Nephron progenitor cell (in vitro differentiated cells): ENCODE measurements at regions not wholly inside any gene's neighbourhood (a gene's known extent, or its start where the extent isn't known, plus 50 kb on each side); places are given as distances from the start of the nearest gene placed in this dataset.
A peak's percentile ranks its signal among the peaks of the same experiment; 100 is the strongest.
"Not testable (repeated sequence)": the region's sequence is repeated elsewhere in the genome, so short reads cannot be mapped to it uniquely, and the experiment has no call there.

Experiments
- DNase-seq: peaks from one replicate; pipeline ENCODE4 v3.0.0; 2021
- H3K27ac Mint-ChIP-seq: 2 replicates; pipeline ENCODE4 v1.8.0; 2021; ENCODE audit warnings: mild to moderate bottlenecking, moderate library complexity, mixed read lengths
- H3K27me3 Mint-ChIP-seq: 2 replicates; pipeline ENCODE4 v1.8.0; 2021; ENCODE audit warnings: mild to moderate bottlenecking, low read depth, mixed read lengths; ENCODE audit not compliant: poor library complexity
- H3K36me3 Mint-ChIP-seq: 2 replicates; pipeline ENCODE4 v1.8.0; 2021; ENCODE audit warnings: low read depth, mixed read lengths
- H3K4me1 Mint-ChIP-seq: 2 replicates; pipeline ENCODE4 v1.8.0; 2021; ENCODE audit warnings: mixed read lengths
- H3K4me3 Mint-ChIP-seq: 2 replicates; pipeline ENCODE4 v1.8.0; 2021; ENCODE audit warnings: mild to moderate bottlenecking, moderate library complexity, mixed read lengths
- H3K9me3 Mint-ChIP-seq: 2 replicates; pipeline ENCODE4 v1.8.0; 2021; ENCODE audit warnings: mild to moderate bottlenecking, moderate library complexity, mixed read lengths
- TF ChIP-seq, protein P1 (sequence below): fragments of 200-600 bp; sonication (generic); IDR thresholded peaks from 2 replicates; pipeline ENCODE4 v1.5.0; 2021; ENCODE audit warnings: antibody characterized with exemption

DNA sequence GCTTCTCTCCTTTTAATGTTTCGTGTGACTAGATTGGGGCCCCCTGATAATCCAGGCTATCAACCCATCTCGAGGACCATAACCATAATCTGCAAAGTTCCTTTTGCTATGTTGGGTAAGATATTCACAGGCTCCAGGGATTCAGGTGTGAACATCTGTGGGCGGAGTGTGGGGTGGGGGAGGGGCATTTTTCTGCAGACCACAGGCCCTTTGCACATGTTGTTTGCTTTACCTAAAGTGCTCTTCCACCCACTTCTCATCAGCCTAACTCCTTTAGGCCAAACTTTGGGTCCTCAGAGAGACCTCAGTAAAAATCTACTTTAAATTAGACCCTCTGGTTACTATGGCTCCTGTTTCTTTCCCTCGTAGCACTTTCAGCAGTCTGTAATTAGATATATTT lies 284.4 kb downstream of the WDR11 start:
- DNase-seq: no peak
- no peak overlapping the region for H3K27ac Mint-ChIP-seq
- H3K4me1 Mint-ChIP-seq: peaks cover 34% of the 10 kb centered on the region
- peaks cover 21% of the 10 kb centered on the region for H3K27me3 Mint-ChIP-seq
- TF ChIP-seq, protein P1, sequence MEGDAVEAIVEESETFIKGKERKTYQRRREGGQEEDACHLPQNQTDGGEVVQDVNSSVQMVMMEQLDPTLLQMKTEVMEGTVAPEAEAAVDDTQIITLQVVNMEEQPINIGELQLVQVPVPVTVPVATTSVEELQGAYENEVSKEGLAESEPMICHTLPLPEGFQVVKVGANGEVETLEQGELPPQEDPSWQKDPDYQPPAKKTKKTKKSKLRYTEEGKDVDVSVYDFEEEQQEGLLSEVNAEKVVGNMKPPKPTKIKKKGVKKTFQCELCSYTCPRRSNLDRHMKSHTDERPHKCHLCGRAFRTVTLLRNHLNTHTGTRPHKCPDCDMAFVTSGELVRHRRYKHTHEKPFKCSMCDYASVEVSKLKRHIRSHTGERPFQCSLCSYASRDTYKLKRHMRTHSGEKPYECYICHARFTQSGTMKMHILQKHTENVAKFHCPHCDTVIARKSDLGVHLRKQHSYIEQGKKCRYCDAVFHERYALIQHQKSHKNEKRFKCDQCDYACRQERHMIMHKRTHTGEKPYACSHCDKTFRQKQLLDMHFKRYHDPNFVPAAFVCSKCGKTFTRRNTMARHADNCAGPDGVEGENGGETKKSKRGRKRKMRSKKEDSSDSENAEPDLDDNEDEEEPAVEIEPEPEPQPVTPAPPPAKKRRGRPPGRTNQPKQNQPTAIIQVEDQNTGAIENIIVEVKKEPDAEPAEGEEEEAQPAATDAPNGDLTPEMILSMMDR: no peak
- no peaks in the 10 kb centered on the region for H3K9me3 Mint-ChIP-seq
- no peak overlapping the region for H3K4me3 Mint-ChIP-seq
- H3K36me3 Mint-ChIP-seq: no peaks in the 10 kb centered on the region

DNA sequence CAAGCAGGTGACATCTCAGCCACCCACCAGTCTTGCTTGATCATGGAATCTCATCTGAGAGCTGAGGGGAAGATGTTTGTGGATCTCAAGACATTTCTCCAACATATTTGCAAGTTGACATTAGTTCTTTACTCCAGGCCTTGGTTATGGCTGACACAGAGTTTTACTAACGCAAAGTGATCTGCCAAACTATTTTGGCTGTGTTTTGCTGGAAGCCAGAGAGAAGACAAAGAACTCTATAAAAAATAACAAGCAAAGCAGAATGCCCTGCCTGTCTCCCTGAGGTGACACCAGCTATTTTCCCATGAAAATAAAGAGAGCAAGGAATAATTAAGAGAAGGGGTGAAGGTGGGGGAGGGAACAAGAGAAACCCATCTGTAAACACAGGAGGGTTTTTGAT lies 286.4 kb downstream of the WDR11 start:
- Mint-ChIP-seq H3K36me3 (no peaks in the 10 kb centered on the region), H3K4me3 (no peak overlapping the region), H3K4me1 (peaks cover 34% of the 10 kb centered on the region), H3K27me3 (peaks cover 14% of the 10 kb centered on the region), H3K9me3 (peaks cover 7% of the 10 kb centered on the region), H3K27ac (no peak overlapping the region)
- no peak for DNase-seq
- TF ChIP-seq, protein P1: no peak

DNA sequence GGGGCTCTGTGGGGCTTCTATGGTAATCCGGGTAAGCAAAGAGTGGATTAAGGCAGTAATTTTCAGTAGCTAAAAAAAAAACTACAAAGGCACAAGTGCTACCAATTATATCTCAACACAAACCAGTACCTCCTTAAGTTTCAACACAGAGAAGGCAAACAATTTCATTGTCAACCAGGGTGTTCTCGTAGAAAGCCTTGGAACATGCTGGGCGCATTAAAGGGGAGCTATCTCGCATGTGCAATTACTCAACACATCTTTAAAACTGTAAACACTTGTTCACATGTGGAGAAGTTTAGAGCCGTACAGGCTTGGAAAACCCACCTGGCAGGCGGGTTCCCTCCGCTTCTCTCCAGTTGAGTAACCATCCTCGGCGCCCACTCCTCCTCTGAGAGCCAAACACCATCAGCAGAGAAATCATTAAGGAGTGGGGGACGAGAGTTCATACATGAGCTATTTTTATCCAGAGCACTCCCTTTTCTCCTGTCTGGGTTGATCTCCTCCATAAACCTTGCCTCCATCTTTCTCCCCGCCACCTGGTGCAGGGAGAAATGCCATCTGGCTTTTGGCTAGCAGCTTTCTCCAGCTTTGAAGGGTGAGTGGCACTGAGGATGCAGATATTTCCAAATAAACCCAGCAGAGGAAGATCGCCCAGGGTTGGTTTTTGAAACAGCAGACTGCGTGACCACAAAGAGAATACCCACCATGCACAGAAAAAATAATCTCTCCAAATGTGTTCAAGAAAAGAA lies 287.1 kb downstream of the WDR11 start:
- peaks cover 4% of the 10 kb centered on the region for H3K36me3 Mint-ChIP-seq
- no peak overlapping the region for H3K4me3 Mint-ChIP-seq
- TF ChIP-seq, protein P1: no peak
- no peak overlapping the region for H3K27ac Mint-ChIP-seq
- peaks cover 13% of the 10 kb centered on the region for H3K9me3 Mint-ChIP-seq
- peaks cover 34% of the 10 kb centered on the region for H3K4me1 Mint-ChIP-seq
- peaks cover 17% of the 10 kb centered on the region for H3K27me3 Mint-ChIP-seq
- no peak for DNase-seq

DNA sequence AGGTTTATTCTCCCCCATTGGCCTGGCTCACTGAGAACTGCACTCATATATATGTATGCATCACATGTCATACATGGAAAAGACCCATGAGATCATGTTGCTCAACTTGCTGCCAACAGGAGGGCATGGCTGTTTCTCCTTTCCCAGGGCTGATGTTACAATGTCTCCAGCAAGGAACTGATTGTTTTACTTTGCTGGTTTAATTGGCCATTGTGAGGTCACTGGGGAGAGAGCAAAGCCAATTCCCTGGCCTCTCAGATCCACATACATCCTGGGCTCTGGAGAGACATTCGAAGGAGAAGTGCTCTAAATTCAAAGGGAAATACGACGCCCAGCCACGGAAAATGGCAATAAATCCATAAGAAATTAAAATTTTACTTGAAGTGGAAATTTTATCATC lies 287.8 kb downstream of the WDR11 start:
- H3K4me3 Mint-ChIP-seq: no peak overlapping the region
- H3K27ac Mint-ChIP-seq: no peak overlapping the region
- H3K9me3 Mint-ChIP-seq: peaks cover 18% of the 10 kb centered on the region
- H3K4me1 Mint-ChIP-seq: peaks cover 34% of the 10 kb centered on the region
- no peak for DNase-seq
- H3K27me3 Mint-ChIP-seq: peaks cover 13% of the 10 kb centered on the region
- TF ChIP-seq, protein P1: no peak
- peaks cover 4% of the 10 kb centered on the region for H3K36me3 Mint-ChIP-seq

DNA sequence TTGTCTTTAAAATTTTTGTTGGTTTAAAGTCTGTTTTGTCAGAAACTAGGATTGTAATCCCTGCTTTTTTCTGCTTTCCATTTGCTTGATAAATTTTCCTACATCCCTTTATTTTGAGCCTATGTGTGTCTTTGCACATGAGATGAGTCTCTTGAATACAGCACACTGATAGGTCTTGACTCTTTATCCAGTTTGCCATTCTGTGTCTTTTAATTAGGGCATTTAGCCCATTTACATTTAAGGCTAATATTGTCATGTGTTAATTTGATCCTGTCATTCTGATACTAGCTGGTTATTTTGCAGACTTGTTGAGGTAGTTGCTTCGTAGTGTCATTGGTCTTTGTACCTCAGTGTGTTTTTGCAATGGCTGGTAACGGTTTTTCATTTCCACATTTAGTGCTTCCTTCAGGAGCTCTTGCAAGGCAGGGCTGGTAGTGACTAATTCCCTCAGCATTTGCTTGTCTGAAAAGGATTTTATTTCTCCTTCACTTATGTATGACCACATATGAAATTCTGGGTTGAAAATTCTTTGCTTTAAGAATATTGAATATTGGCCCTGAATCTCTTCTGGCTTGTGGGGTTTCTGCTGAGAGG lies 294.7 kb downstream of the WDR11 start:
- Mint-ChIP-seq H3K36me3 (peaks cover 14% of the 10 kb centered on the region), H3K4me1 (peaks cover 10% of the 10 kb centered on the region), H3K27me3 (peaks cover 17% of the 10 kb centered on the region), H3K9me3 (peaks cover 51% of the 10 kb centered on the region)
- not testable (repeated sequence) for H3K4me3 Mint-ChIP-seq, H3K27ac Mint-ChIP-seq, DNase-seq

DNA sequence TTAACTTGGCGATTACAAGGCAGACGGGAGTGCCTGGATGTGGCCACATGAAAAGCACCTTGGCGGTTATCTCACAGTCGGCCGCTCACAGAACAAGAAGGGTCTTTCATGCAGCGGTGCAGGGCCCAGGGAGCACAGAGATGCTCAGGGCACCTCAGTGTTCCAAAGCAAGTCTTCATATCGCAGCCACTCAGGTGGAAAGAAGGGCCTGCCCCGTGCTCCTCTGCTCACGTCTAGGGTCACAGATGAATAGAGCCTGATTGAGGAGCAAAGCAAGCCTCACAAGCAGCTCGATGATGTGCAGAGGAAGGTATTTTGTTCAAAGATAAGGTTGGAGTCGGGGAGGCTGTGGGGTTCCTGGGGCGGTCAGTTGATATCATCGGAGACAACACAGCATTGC lies 297.8 kb downstream of the WDR11 start:
- TF ChIP-seq, protein P1: no peak
- Mint-ChIP-seq H3K27me3 (peaks cover 13% of the 10 kb centered on the region), H3K4me1 (peaks cover 10% of the 10 kb centered on the region), H3K27ac (no peak overlapping the region), H3K36me3 (peaks cover 17% of the 10 kb centered on the region), H3K9me3 (peaks cover 56% of the 10 kb centered on the region), H3K4me3 (no peak overlapping the region)
- peak; percentile 10 for DNase-seq
